HCT116 (cell line): ENCODE measurements at regions not wholly inside any gene's neighbourhood (a gene's known extent, or its start where the extent isn't known, plus 50 kb on each side); places are given as distances from the start of the nearest gene placed in this dataset.

Source experiments
- ATAC-seq: fragments of 200-7000 bp; cut with Tn5 transposase; 2 replicates; pipeline ENCODE4 v1.9.1; 2020; ENCODE audit warnings: mild to moderate bottlenecking, moderate library complexity
- BruUV-seq: library from RNA; stranded (reverse); fragments of 400-500 nt; replicated peaks from 2 replicates; lab custom pipeline; 2021; lab: Mats Ljungman, UMichigan
- CTCF ChIA-PET: fragments of 300-600 bp; sonication (Branson Sonifier 250); formaldehyde crosslinking; loops from one replicate; lab custom pipeline; 2021; ENCODE audit warnings: antibody characterized with exemption; lab: Charles Lee
- POLR2A ChIA-PET: fragments of 300-600, 350-600 bp; sonication (Branson Sonifier 250); formaldehyde crosslinking; loops from one replicate; lab custom pipeline; 2021; ENCODE audit warnings: antibody characterized with exemption; lab: Charles Lee
- RAD21 ChIA-PET, 2 experiments: fragments of 300-600 bp; sonication (Branson Sonifier 250); formaldehyde crosslinking; loops; one replicate each; lab custom pipeline; 2023; ENCODE audit warnings: low total read pairs in 2 of 2; ENCODE audit not compliant: uncharacterized antibody in 2 of 2, unreplicated experiment in 2 of 2, low non-redundant PET in 1 of 2; lab: Charles Lee
- DNase-seq: peaks from one replicate; pipeline ENCODE4 v3.0.0-alpha.2; 2010; ENCODE audit warnings: low read depth, low spot score
- H2AFZ ChIP-seq: fragments of 200-600 bp; shearing (Covaris generic), sonication (generic); 2 replicates; pipeline ENCODE4 v1.6.1; 2017; ENCODE audit warnings: low read depth, mixed run types, mixed read lengths, antibody characterized with exemption, low read length; ENCODE audit not compliant: poor library complexity, severe bottlenecking
- H3K27ac ChIP-seq: 2 replicates; pipeline ENCODE4 v1.5.1; 2012; ENCODE audit warnings: low read depth, low read length
- H3K27me3 ChIP-seq: fragments of 200-600 bp; sonication (generic); 2 replicates; pipeline ENCODE4 v1.6.1; 2016; ENCODE audit warnings: mixed run types, low read length, mixed read lengths; ENCODE audit not compliant: insufficient read depth
- H3K36me3 ChIP-seq, 2 experiments: fragments of 200-500 bp in 1 of 2; fragments of 200-600 bp in 1 of 2; sonication (Bioruptor generic) in 1 of 2; sonication (generic) in 1 of 2; 2 replicates each; pipeline versions ENCODE4 v1.5.1 to v1.6.1; 2014 to 2016; ENCODE audit warnings: low read length in 2 of 2, inconsistent platforms in 1 of 2, mixed read lengths in 1 of 2, mixed run types in 1 of 2; ENCODE audit not compliant: insufficient read depth in 2 of 2, control insufficient read depth in 1 of 2
- H3K4me1 ChIP-seq, 2 experiments: fragments of 200-600 bp in 1 of 2; sonication (generic) in 1 of 2; 2 replicates each; pipeline versions ENCODE4 v1.5.1 to v1.6.1; 2012 to 2017; ENCODE audit warnings: low read length in 2 of 2, inconsistent platforms in 1 of 2, mild to moderate bottlenecking in 1 of 2, mixed read lengths in 1 of 2, mixed run types in 1 of 2, moderate library complexity in 1 of 2; ENCODE audit not compliant: insufficient read depth in 2 of 2, control insufficient read depth in 1 of 2
- H3K4me2 ChIP-seq: fragments of 200-600 bp; sonication (generic); 2 replicates; pipeline ENCODE4 v1.6.1; 2017; ENCODE audit warnings: mixed run types, low read length, mixed read lengths
- H3K4me3 ChIP-seq, 2 experiments: fragments of 200-600 bp in 1 of 2; sonication (generic) in 1 of 2; replicated peaks in 1 of 2; 2 replicates each; pipeline ENCODE4 v1.5.1; 2011 to 2016; ENCODE audit warnings: low read length in 2 of 2, control low read depth in 1 of 2, low read depth in 1 of 2, mild to moderate bottlenecking in 1 of 2, mixed read lengths in 1 of 2, mixed run types in 1 of 2
- H3K79me2 ChIP-seq: fragments of 200-600 bp; sonication (generic); 2 replicates; pipeline ENCODE4 v1.6.1; 2017; ENCODE audit warnings: mild to moderate bottlenecking, mixed run types, low read length, moderate library complexity, mixed read lengths; ENCODE audit not compliant: insufficient read depth
- H3K9ac ChIP-seq: fragments of 200-600 bp; sonication (generic); 2 replicates; pipeline ENCODE4 v1.6.1; 2016; ENCODE audit warnings: low read length, mixed read lengths
- H3K9me2 ChIP-seq: fragments of 200-600 bp; sonication (generic), shearing (Covaris generic); 2 replicates; pipeline ENCODE4 v1.6.1; 2017; ENCODE audit warnings: mixed run types, mild to moderate bottlenecking, moderate library complexity; ENCODE audit not compliant: insufficient read depth
- H3K9me3 ChIP-seq, 2 experiments: fragments of 200-500 bp in 1 of 2; fragments of 200-600 bp in 1 of 2; sonication (Bioruptor generic) in 1 of 2; sonication (generic) in 1 of 2; 2 replicates each; pipeline ENCODE4 v1.6.1; 2014 to 2017; ENCODE audit warnings: low read length in 2 of 2, mixed read lengths in 2 of 2, inconsistent platforms in 1 of 2, low read depth in 1 of 2, mild to moderate bottlenecking in 1 of 2, mixed run types in 1 of 2, moderate library complexity in 1 of 2; ENCODE audit not compliant: control insufficient read depth in 1 of 2, insufficient read depth in 1 of 2
- H4K20me1 ChIP-seq: fragments of 200-600 bp; sonication (generic), shearing (Covaris generic); 2 replicates; pipeline ENCODE4 v1.6.1; 2017; ENCODE audit warnings: mixed run types, mild to moderate bottlenecking, moderate library complexity; ENCODE audit not compliant: insufficient read depth
- ATF3 ChIP-seq: IDR thresholded peaks from 2 replicates; pipeline ENCODE4 v1.6.1; 2012
- ELF1 ChIP-seq: IDR thresholded peaks from 2 replicates; pipeline ENCODE4 v1.6.1; 2012; ENCODE audit warnings: low read depth, borderline replicate concordance
- EZH2phosphoT487 ChIP-seq: fragments of 200-600 bp; IDR thresholded peaks from 2 replicates; pipeline ENCODE4 v1.6.1; 2018; ENCODE audit warnings: antibody characterized with exemption, borderline replicate concordance
- POLR2A ChIP-seq: IDR thresholded peaks from 2 replicates; pipeline ENCODE4 v1.7.0; 2011; ENCODE audit warnings: borderline replicate concordance; ENCODE audit not compliant: insufficient read depth, insufficient read length; ENCODE audit errors: extremely low read depth
- POLR2AphosphoS5 ChIP-seq: IDR thresholded peaks from 2 replicates; pipeline ENCODE4 v1.6.1; 2011; ENCODE audit warnings: mild to moderate bottlenecking, low read depth, low read length, moderate library complexity
- SP1 ChIP-seq: IDR thresholded peaks from 2 replicates; pipeline ENCODE4 v1.6.1; 2012; ENCODE audit warnings: low read depth
- TCF7L2 ChIP-seq: IDR thresholded peaks from 2 replicates; pipeline ENCODE4 v1.7.0; 2011; ENCODE audit warnings: borderline replicate concordance, inconsistent platforms; ENCODE audit not compliant: insufficient read depth, insufficient read length; ENCODE audit errors: extremely low read depth
- YY1 ChIP-seq: IDR thresholded peaks from 2 replicates; pipeline ENCODE4 v1.6.1; 2011; ENCODE audit warnings: low read length, low read depth, moderate library complexity, mild to moderate bottlenecking; ENCODE audit not compliant: insufficient replicate concordance; ENCODE audit errors: extremely low read depth
- ZBTB33 ChIP-seq: IDR thresholded peaks from 2 replicates; pipeline ENCODE4 v1.6.1; 2011; ENCODE audit warnings: mild to moderate bottlenecking, low read length, moderate library complexity; ENCODE audit not compliant: insufficient replicate concordance; ENCODE audit errors: extremely low read depth
- ZFX ChIP-seq: fragments of 450-650 bp; IDR thresholded peaks from 2 replicates; pipeline ENCODE4 v1.6.1; 2017
- intact Hi-C: fragments of 100-400 bp; cut with micrococcal nuclease; formaldehyde crosslinking; loops from 2 replicates; pipeline ENCODE4 v1.10.0; 2022

- H4K20me1 ChIP-seq, result no peaks in the 10 kb centered on the region
- CTCF ChIA-PET, result interaction anchor here (0.6 kb wide), 1 partner anchor 17 kb away, joined by 3 read pairs; no protein-coding TSS in a partner anchor
- H3K9me3 ChIP-seq, result no peaks in the 10 kb centered on the region
- H3K36me3 ChIP-seq, result no peaks in the 10 kb centered on the region
- TF ChIP-seq YY1 (no peak), ZFX (no peak), ATF3 (no peak), ELF1 (no peak), ZBTB33 (no peak), POLR2AphosphoS5 (no peak), POLR2A (no peak), TCF7L2 (no peak), EZH2phosphoT487 (no peak), SP1 (no peak)
- TF ChIP-seq, all 23 proteins: peak for 0
- ChIA-PET POLR2A (no interaction called here), RAD21 (no interaction called here)
- Histone ChIP-seq H3K27ac (no peak overlapping the region), H3K9me2 (no peaks in the 10 kb centered on the region), H3K4me2 (no peak overlapping the region), H2AFZ (peak overlapping the region; percentile 90), H3K79me2 (no peaks in the 10 kb centered on the region), H3K9ac (no peak overlapping the region), H3K4me3 (no peak overlapping the region), H3K27me3 (no peaks in the 10 kb centered on the region), H3K4me1 (peaks cover 3 to 30% of the 10 kb centered on the region in 2 experiments; a peak in 3 of 4 replicates)
- DNase-seq (no peak), ATAC-seq (no peak)
- no TSS peak for BruUV-seq
- intact Hi-C loops, result no loop called here
These were observed 58.6 kb upstream of the FAT1 start for GRCh38 chr4:186782302-186782701.
